Right atrium auricular region (tissue), 2 donors: ENCODE measurements at regions not wholly inside any gene's neighbourhood (a gene's known extent, or its start where the extent isn't known, plus 50 kb on each side); places are given as distances from the start of the nearest gene placed in this dataset.

Experiments
- DNase-seq: peaks from one replicate; pipeline ENCODE4 v3.0.0-alpha.2; 2019; ENCODE audit warnings: low spot score
- H3K27ac ChIP-seq, 2 donors: fragments of 200-600 bp; sonication (generic); 1 replicate in 1 of 2; 2 replicates in 1 of 2; pipeline ENCODE4 v1.5.1; 2016 to 2019
- H3K27me3 ChIP-seq, 2 donors: fragments of 200-600 bp; sonication (generic); one replicate each; pipeline versions ENCODE4 v1.5.1 to v1.6.0; 2017 to 2019
- H3K36me3 ChIP-seq: fragments of 200-600 bp; sonication (generic); one replicate; pipeline ENCODE4 v1.5.1; 2016
- H3K4me1 ChIP-seq, 2 donors: fragments of 200-600 bp; sonication (generic); one replicate each; pipeline versions ENCODE4 v1.5.1 to v1.6.0; 2017 to 2019
- H3K4me3 ChIP-seq, 2 donors: fragments of 200-600 bp; sonication (generic); 1 replicate in 1 of 2; 2 replicates in 1 of 2; pipeline ENCODE4 v1.5.1; 2017 to 2019; ENCODE audit warnings: mild to moderate bottlenecking in 1 of 2, moderate library complexity in 1 of 2
- H3K9me3 ChIP-seq, 2 donors: fragments of 200-600 bp; sonication (generic); one replicate each; pipeline ENCODE4 v1.5.1; 2019
- TF ChIP-seq, protein P1 (sequence below), 2 donors: fragments of 200-600 bp; sonication (generic); IDR thresholded peaks; one replicate each; pipeline ENCODE4 v1.5.1; 2019; ENCODE audit warnings: antibody characterized with exemption in 2 of 2

DNA sequence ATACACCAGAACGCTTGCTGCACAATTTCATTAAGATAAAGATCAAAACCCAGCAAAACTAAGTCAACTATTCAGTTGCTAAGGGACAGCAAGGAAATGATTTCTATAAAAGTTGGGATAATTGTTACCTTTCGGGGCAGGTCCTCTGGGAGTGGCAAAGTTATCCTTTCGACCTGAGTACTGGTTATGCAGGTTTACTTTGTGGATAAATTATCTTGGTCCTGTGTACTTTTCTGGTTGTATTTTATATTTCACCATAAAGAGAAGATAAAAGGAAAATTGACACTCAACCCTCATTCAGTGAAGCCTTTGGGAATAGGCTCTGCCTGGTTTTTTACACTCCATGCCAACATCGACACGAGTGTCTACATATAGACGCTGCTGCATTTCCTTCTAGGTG, 146.5 kb downstream of the SYK start:
- Histone ChIP-seq H3K27me3 (no peaks in the 10 kb centered on the region), H3K36me3 (no peaks in the 10 kb centered on the region)
- DNase-seq = no peak

DNA sequence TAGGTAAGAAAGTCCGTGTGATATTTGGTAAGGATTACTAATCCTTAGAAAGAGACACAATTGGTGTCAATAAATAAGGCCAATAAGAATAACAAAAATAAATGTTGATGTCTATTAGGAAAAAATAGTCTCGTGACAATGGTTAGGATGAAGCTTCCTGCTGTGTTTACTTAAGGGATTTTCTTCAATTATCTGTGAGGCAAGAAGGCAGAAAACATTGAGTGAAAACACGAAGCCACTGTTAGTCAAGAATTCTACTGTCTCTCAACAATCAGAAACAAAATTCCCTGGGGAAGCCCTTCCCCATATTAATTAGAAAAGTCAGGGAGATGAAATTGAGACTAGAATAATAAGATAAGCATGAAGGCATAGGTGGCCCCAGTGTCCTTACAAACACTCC, 149.0 kb downstream of the SYK start:
- no peaks in the 10 kb centered on the region for H3K27me3 ChIP-seq
- H3K36me3 ChIP-seq = no peaks in the 10 kb centered on the region
- no peaks in the 10 kb centered on the region for H3K9me3 ChIP-seq
- no peak overlapping the region for H3K4me3 ChIP-seq
- DNase-seq = no peak
- H3K27ac ChIP-seq = no peak overlapping the region
- H3K4me1 ChIP-seq = no peaks in the 10 kb centered on the region
- TF ChIP-seq, protein P1, sequence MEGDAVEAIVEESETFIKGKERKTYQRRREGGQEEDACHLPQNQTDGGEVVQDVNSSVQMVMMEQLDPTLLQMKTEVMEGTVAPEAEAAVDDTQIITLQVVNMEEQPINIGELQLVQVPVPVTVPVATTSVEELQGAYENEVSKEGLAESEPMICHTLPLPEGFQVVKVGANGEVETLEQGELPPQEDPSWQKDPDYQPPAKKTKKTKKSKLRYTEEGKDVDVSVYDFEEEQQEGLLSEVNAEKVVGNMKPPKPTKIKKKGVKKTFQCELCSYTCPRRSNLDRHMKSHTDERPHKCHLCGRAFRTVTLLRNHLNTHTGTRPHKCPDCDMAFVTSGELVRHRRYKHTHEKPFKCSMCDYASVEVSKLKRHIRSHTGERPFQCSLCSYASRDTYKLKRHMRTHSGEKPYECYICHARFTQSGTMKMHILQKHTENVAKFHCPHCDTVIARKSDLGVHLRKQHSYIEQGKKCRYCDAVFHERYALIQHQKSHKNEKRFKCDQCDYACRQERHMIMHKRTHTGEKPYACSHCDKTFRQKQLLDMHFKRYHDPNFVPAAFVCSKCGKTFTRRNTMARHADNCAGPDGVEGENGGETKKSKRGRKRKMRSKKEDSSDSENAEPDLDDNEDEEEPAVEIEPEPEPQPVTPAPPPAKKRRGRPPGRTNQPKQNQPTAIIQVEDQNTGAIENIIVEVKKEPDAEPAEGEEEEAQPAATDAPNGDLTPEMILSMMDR (IDR thresholded peaks at IDR 0.05) = no peak

More for the DNA sequence above, 146.5 kb downstream of the SYK start:
- Histone ChIP-seq H3K4me1 (no peaks in the 10 kb centered on the region), H3K27ac (no peak overlapping the region), H3K4me3 (no peak overlapping the region), H3K9me3 (no peaks in the 10 kb centered on the region)
- TF ChIP-seq, protein P1 (IDR thresholded peaks at IDR 0.05) = no peak

DNA sequence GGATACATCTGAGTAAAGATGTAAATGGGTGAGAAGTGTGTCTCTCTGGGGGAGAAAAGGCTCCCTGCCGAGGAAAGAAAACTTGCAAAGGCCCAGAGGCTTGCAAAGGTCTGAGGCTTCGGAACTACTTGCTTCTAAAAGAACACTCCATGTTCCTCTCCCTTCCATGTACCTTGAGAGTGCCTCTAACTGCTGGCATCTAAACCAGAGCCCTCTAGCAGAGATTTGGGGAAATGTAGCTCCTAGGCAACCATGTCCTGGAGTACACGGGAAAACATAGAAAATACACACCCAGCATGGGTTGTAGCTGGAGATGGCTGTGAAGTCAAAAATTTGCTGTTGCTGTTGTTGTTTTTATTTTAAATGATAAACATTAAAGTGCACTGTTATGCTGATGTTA, 151.6 kb downstream of the SYK start:
- H3K9me3 ChIP-seq = no peaks in the 10 kb centered on the region
- TF ChIP-seq, protein P1 (IDR thresholded peaks at IDR 0.05) = no peak
- H3K36me3 ChIP-seq = no peaks in the 10 kb centered on the region
- H3K4me1 ChIP-seq = no peaks in the 10 kb centered on the region
- H3K4me3 ChIP-seq = no peak overlapping the region
- no peaks in the 10 kb centered on the region for H3K27me3 ChIP-seq
- DNase-seq = no peak
- H3K27ac ChIP-seq = no peak overlapping the region

DNA sequence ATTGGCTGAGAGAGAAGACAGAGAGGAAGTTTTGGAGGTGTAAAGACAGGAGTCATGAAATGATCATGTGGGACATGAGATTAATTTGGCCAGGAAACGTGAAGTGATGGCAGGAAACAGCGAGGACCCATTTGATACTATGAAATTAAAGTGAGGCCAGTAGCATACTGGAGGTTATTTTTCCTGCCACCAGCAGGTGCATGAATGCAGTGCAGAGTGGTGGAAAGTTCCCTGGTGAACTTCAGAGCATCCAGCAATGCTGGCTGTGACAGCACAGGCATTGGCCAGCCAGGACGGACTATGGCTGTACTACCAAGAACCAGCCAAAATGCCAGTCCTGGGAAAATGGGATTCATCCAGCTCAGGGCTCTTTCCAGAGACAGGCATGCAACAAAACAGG, 152.2 kb downstream of the SYK start:
- Histone ChIP-seq H3K36me3 (no peaks in the 10 kb centered on the region), H3K27me3 (no peaks in the 10 kb centered on the region), H3K27ac (no peak overlapping the region), H3K4me3 (no peak overlapping the region), H3K9me3 (no peaks in the 10 kb centered on the region), H3K4me1 (no peaks in the 10 kb centered on the region)
- DNase-seq = no peak
- TF ChIP-seq, protein P1 (IDR thresholded peaks at IDR 0.05) = no peak

DNA sequence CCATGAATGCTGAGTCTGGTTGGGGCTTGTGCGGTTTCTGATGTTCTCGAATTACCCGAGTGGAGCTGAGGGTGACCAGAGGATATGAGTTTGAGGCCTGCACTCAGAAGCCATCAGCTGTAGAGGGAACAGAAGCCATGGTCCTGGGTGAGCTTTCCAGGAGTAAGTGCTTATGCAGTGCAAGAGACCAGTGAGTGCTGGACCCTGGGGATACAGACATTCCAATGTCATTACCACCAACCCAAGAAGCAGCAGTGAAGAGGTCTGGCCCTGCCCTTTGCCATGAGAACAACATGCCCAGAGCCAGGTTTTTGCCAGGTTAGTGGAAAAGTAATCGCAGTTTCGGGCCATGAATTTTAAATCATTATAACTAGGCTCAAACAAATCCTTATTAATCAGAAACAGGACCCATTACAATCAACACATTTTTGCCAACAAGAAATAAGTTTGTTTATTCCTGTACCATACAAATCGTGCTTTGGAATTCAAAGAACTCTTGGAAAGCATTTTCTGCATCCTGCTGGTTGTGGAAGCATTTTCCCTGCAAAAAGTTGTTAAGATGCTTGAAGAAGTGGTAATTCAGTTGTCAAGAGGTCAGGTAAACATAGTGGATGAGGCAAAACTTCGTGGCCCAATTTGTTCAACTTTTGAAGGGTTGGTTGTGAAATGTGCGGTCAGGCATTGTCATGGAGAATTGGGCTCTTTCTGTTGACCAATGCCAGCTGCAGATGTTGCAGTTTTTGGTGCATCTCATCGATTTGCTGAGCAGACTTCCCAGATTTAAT, 154.6 kb downstream of the SYK start:
- H3K4me3 ChIP-seq = no peak overlapping the region

More for the DNA sequence above, 154.6 kb downstream of the SYK start:
- no peaks in the 10 kb centered on the region for H3K9me3 ChIP-seq
- no peak for DNase-seq
- TF ChIP-seq, protein P1 (IDR thresholded peaks at IDR 0.05) = no peak
- H3K27me3 ChIP-seq = no peaks in the 10 kb centered on the region
- no peaks in the 10 kb centered on the region for H3K4me1 ChIP-seq
- no peaks in the 10 kb centered on the region for H3K36me3 ChIP-seq
- no peak overlapping the region for H3K27ac ChIP-seq
